Ovary (tissue), 7 donors: ENCODE measurements at regions not wholly inside any gene's neighbourhood (a gene's known extent, or its start where the extent isn't known, plus 50 kb on each side); places are given as distances from the start of the nearest gene placed in this dataset.
"Not testable (repeated sequence)": the region's sequence is repeated elsewhere in the genome, so short reads cannot be mapped to it uniquely, and the experiment has no call there.

ENCODE experiments used
- DNase-seq, 5 donors: peaks; one replicate each; pipeline ENCODE4 v3.0.0-alpha.2; 2019 to 2020
- H3K27ac ChIP-seq, 2 donors: fragments of 200-600 bp; one replicate each; pipeline versions ENCODE4 v1.5.1 to v1.8.0; 2019 to 2022
- H3K27me3 ChIP-seq: fragments of 200-600 bp; one replicate; pipeline ENCODE4 v1.8.0; 2022
- H3K36me3 ChIP-seq: fragments of 200-600 bp; sonication (generic); one replicate; pipeline ENCODE4 v1.5.1; 2019
- H3K4me1 ChIP-seq: one replicate; pipeline ENCODE4 v1.8.1; 2013; ENCODE audit warnings: mild to moderate bottlenecking, moderate library complexity; ENCODE audit not compliant: insufficient read depth
- H3K4me3 ChIP-seq: fragments of 200-600 bp; sonication (generic); one replicate; pipeline ENCODE4 v1.5.1; 2017
- H3K9me3 ChIP-seq, 2 donors: fragments of 200-600 bp in 1 of 2; sonication (generic) in 1 of 2; one replicate each; pipeline versions ENCODE4 v1.5.1 to v1.8.1; 2013 to 2019; ENCODE audit warnings: mild to moderate bottlenecking in 1 of 2, moderate library complexity in 1 of 2
- EP300 ChIP-seq: sonication (generic); formaldehyde crosslinking; IDR thresholded peaks from one replicate; pipeline ENCODE4 v1.6.1; 2017; ENCODE audit warnings: antibody characterized with exemption
- POLR2A ChIP-seq: fragments of 450-650 bp; IDR thresholded peaks from one replicate; pipeline ENCODE4 v1.6.1; 2017; ENCODE audit warnings: antibody characterized with exemption, mild to moderate bottlenecking, moderate library complexity
- WGBS, 3 donors: extraction: QIAGEN DNeasy Blood & Tissue Kit in 1 of 3; methylation state at CpG; one replicate each; pipeline versions ENCODE4 v1.1.5 to v1.1.7; 2013 to 2017; 5-methylcytosine and 5-hydroxymethylcytosine counted together
- intact Hi-C, 4 donors: fragments of 100-400 bp; cut with DNase I; formaldehyde crosslinking; loops; one replicate each; pipeline versions ENCODE4 v1.11.0 to v1.15.1; 2022 to 2023
- TF ChIP-seq, protein P1 (sequence below), 3 donors: fragments of 450-650 bp in 2 of 3; fragments of 200-600 bp in 1 of 3; IDR thresholded peaks; one replicate each; pipeline versions ENCODE4 v1.5.1 to v1.8.0; 2016 to 2022; ENCODE audit warnings: antibody characterized with exemption in 3 of 3, mild to moderate bottlenecking in 1 of 3
- donor health status: DM: no; HTN: no; CAD: no; lungs with moderate emphysema.
- donor health status: DM: no; HTN: no; CAD: no.
- donor health status: Bipolar disorder and iron deficiency.
- donor health status: DM: no; HTN: no; CAD: no.
- donor health status: DM: yes; HTN: yes; CAD: no.

DNA sequence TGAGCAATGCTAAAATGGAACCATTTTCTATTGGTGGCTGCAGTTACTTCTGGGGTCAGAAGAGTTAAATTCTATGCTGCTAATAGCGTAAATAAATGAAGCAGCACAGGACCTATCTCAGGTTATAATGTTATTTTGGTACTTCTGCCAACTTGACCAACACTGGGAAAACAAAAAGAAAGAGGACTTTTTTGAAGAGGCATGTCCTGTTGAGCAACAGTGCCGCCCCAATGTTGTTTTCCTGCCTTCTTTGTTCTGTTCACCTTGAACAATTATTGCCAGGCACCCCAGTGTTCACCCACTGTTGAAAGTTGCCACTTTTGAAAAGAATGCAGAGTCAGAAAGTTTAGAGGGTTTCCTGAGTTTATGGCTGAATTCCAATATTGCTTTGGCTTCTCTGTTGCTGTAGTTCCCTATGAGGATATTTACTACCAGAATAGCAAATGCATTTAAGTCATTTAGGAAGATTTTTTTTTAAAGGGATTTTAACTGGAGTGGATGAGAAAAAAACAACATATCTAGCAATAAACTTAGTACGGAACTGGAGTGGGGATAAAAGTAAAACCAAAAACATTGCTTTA lies 679.0 kb upstream of the DPPA4 start:
- no peak overlapping the region for H3K27ac ChIP-seq
- no peak for DNase-seq
- WGBS, 3 donors = 16 to 21% (median 20%) methylated on average over 3 of the region's 3 CpGs
- H3K36me3 ChIP-seq = no peaks in the 10 kb centered on the region
- no peaks in the 10 kb centered on the region for H3K27me3 ChIP-seq
- H3K4me3 ChIP-seq = no peak overlapping the region
- H3K4me1 ChIP-seq = peaks cover 2% of the 10 kb centered on the region
- TF ChIP-seq, protein P1, sequence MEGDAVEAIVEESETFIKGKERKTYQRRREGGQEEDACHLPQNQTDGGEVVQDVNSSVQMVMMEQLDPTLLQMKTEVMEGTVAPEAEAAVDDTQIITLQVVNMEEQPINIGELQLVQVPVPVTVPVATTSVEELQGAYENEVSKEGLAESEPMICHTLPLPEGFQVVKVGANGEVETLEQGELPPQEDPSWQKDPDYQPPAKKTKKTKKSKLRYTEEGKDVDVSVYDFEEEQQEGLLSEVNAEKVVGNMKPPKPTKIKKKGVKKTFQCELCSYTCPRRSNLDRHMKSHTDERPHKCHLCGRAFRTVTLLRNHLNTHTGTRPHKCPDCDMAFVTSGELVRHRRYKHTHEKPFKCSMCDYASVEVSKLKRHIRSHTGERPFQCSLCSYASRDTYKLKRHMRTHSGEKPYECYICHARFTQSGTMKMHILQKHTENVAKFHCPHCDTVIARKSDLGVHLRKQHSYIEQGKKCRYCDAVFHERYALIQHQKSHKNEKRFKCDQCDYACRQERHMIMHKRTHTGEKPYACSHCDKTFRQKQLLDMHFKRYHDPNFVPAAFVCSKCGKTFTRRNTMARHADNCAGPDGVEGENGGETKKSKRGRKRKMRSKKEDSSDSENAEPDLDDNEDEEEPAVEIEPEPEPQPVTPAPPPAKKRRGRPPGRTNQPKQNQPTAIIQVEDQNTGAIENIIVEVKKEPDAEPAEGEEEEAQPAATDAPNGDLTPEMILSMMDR (IDR thresholded peaks at IDR 0.05) = no peak
- TF ChIP-seq EP300 (no peak), POLR2A (no peak)
- no peaks in the 10 kb centered on the region for H3K9me3 ChIP-seq
- intact Hi-C loops = no loop called here

DNA sequence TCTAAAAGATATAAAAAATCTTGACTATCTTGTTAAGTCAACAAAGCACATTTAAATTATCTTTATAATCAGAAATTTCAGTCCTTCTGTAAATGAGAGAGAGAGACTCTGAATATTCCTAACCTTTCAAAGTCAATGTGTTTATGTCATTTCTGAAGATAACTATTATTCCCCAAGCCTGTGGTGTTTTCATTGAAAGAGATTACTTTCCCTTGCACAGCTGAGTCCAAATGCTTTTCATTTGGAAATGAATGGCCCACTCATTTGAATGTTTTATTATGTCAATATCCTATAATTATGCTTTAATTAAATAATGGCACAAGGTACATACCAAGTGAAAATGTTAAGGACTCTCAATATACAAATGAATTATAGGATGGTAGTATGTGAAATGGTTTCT lies 680.0 kb upstream of the DPPA4 start:
- H3K27me3 ChIP-seq = no peaks in the 10 kb centered on the region
- H3K9me3 ChIP-seq = no peaks in the 10 kb centered on the region
- H3K27ac ChIP-seq = no peak overlapping the region
- H3K4me3 ChIP-seq = no peak overlapping the region
- H3K36me3 ChIP-seq = no peaks in the 10 kb centered on the region
- intact Hi-C loops = no loop called here
- no peak for TF ChIP-seq EP300
- H3K4me1 ChIP-seq = peaks cover 2% of the 10 kb centered on the region
- DNase-seq = no peak

DNA sequence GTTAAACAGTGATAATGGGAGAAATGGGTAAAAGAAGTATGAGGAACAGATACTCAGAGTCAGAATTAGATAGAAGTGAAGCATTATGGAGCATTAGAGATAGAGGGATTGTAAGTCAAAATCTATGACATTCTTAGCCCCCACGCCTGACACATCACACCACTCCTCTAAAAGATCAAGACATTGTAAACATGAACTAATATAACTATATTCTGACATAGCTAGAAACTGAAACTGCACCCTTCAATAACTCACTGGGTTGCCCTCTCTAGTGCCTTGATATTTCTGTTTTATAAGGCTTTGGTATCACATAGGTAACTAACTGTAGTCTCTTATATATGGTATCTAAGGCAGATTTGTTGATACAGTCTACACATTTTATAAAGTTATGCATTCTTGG lies 684.3 kb upstream of the DPPA4 start:
- H3K9me3 ChIP-seq = no peaks in the 10 kb centered on the region
- no peaks in the 10 kb centered on the region for H3K36me3 ChIP-seq
- H3K27ac ChIP-seq = no peak overlapping the region
- 0 to 50% (median 46%) methylated on average over 1 of the region's 1 CpG for WGBS, 3 donors
- intact Hi-C loops = no loop called here
- no peaks in the 10 kb centered on the region for H3K27me3 ChIP-seq
- H3K4me1 ChIP-seq = no peaks in the 10 kb centered on the region
- no peak for DNase-seq
- TF ChIP-seq POLR2A = no peak
- TF ChIP-seq, protein P1 (IDR thresholded peaks at IDR 0.05) = no peak
- H3K4me3 ChIP-seq = no peak overlapping the region

DNA sequence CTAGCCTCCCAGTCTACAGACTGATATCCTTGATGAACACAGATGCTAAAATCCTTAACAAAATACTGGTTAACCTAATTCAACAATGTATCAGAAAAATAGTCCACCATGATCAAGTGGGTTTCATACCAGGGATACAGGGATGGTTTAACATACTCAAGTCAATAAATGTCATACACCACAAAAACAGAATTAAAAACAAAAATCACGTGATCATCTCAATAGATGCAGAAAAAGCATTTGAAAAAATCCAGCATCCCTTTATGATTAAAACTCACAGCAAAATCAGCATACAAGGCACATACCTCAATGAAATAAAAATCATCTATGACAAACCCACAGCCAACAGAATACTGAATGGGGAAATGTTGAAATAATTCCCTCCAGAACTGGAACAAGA lies 685.7 kb upstream of the DPPA4 start:
- H3K27ac ChIP-seq, H3K27me3 ChIP-seq, intact Hi-C loops, DNase-seq, H3K36me3 ChIP-seq, H3K4me1 ChIP-seq, H3K9me3 ChIP-seq, H3K4me3 ChIP-seq: not testable (repeated sequence)
- WGBS, 3 donors = 81 to 90% (median 86%) methylated on average over 1 of the region's 1 CpG

DNA sequence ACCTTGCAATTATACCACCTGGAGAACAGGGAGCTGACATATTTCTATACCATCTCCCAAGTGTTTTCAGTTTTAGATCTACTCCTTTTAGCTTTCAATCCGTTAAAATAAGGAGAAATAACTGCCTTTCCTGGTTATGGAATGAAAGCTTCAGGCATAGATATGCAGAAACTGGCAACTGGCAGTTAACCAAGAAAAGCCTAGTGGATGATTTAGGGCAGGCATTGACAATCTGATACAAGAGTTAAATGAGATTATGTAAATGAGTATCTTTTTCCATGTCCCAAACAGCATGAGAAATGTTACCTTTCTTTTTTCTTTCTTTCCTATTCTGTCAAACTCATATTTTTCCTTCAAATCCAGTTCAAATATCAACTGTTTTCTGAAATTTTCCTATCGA lies 689.1 kb upstream of the DPPA4 start:
- no peaks in the 10 kb centered on the region for H3K4me1 ChIP-seq
- 71 to 79% (median 72%) methylated on average over 2 of the region's 2 CpGs for WGBS, 3 donors
- no peak for DNase-seq
- intact Hi-C loops = no loop called here
- no peak overlapping the region for H3K27ac ChIP-seq
- H3K36me3 ChIP-seq = no peaks in the 10 kb centered on the region
- TF ChIP-seq POLR2A (no peak), EP300 (no peak)
- TF ChIP-seq, protein P1 (IDR thresholded peaks at IDR 0.05) = no peak
- H3K27me3 ChIP-seq = no peaks in the 10 kb centered on the region
- H3K9me3 ChIP-seq = no peaks in the 10 kb centered on the region
- no peak overlapping the region for H3K4me3 ChIP-seq
